K562 (cell line): ENCODE measurements at regions not wholly inside any gene's neighbourhood (a gene's known extent, or its start where the extent isn't known, plus 50 kb on each side); places are given as distances from the start of the nearest gene placed in this dataset.

Experiments used
- ATAC-seq: fragments of 200-7000 bp; cut with Tn5 transposase; 3 replicates; pipeline ENCODE4 v1.9.1; 2020; ENCODE audit warnings: moderate library complexity
- BruUV-seq: library from RNA; stranded (reverse); fragments of 400-500 nt; replicated peaks from 2 replicates; lab custom pipeline; 2021; lab: Mats Ljungman, UMichigan
- CTCF ChIA-PET: fragments of 300-600 bp; formaldehyde crosslinking; extraction: SDS; loops from one replicate; lab custom pipeline; 2021; ENCODE audit warnings: low intra/inter-chr PET ratio; lab: Yijun Ruan, JAX
- POLR2A ChIA-PET: fragments of 300-600, 350-650 bp; sonication (Branson Sonifier 250); formaldehyde crosslinking; extraction: SDS; loops from one replicate; lab custom pipeline; 2021; ENCODE audit warnings: antibody characterized with exemption, inconsistent platforms; lab: Yijun Ruan, JAX
- DNase-seq, 4 experiments: peaks; one replicate each; pipeline versions ENCODE4 v3.0.0 to v3.0.0-alpha.2; 2011 to 2018; ENCODE audit warnings: low spot score in 3 of 4, mixed read lengths in 3 of 4; ENCODE audit errors: extremely low read depth in 1 of 4
- FAIRE-seq: peaks from 2 replicates; lab custom pipeline; 2011; peaks lifted over from hg19 to GRCh38; lab: Jason Lieb, UNC
- H2AFZ ChIP-seq: 2 replicates; pipeline ENCODE4 v1.6.0; 2011; ENCODE audit warnings: low read depth, low read length, control low read depth, inconsistent platforms
- H3K27ac ChIP-seq: fragments of 200-600 bp; 3 replicates; pipeline ENCODE4 v1.8.0; 2011; ENCODE audit warnings: low read depth, mild to moderate bottlenecking, control low read depth, inconsistent platforms, low read length, moderate library complexity, mixed read lengths; ENCODE audit errors: extremely low read depth
- H3K27me3 ChIP-seq, 2 experiments: fragments of 300-600 bp in 1 of 2; 2 replicates in 1 of 2; 3 replicates in 1 of 2; pipeline versions ENCODE4 v1.6.0 to v1.8.0; 2011; ENCODE audit warnings: inconsistent platforms in 2 of 2, low read length in 2 of 2, mild to moderate bottlenecking in 1 of 2, mixed read lengths in 1 of 2, moderate library complexity in 1 of 2; ENCODE audit not compliant: control insufficient read depth in 2 of 2, insufficient read depth in 2 of 2
- H3K36me3 ChIP-seq: fragments of 300-600 bp; 3 replicates; pipeline ENCODE4 v1.8.0; 2011; ENCODE audit warnings: mild to moderate bottlenecking, low read length, inconsistent platforms; ENCODE audit not compliant: control insufficient read depth, insufficient read depth
- H3K4me1 ChIP-seq, 2 experiments: fragments of 200-600 bp in 1 of 2; replicated peaks in 1 of 2; 2 replicates in 1 of 2; 3 replicates in 1 of 2; pipeline versions ENCODE4 v1.5.1 to v1.8.0; 2011; ENCODE audit warnings: inconsistent platforms in 2 of 2, low read length in 2 of 2, mild to moderate bottlenecking in 1 of 2, mixed read lengths in 1 of 2, moderate library complexity in 1 of 2; ENCODE audit not compliant: control insufficient read depth in 2 of 2, insufficient read depth in 2 of 2
- H3K4me2 ChIP-seq: 2 replicates; pipeline ENCODE4 v1.6.1; 2011; ENCODE audit warnings: low read length, control low read depth, inconsistent platforms, mixed read lengths; ENCODE audit not compliant: insufficient read depth
- H3K4me3 ChIP-seq: fragments of 200-600 bp; sonication (generic), shearing (Covaris generic); 2 replicates; pipeline ENCODE4 v1.5.1; 2016; ENCODE audit warnings: control low read depth, inconsistent platforms
- H3K79me2 ChIP-seq: fragments of 200-600 bp; 3 replicates; pipeline ENCODE4 v1.8.0; 2011; ENCODE audit warnings: low read length, inconsistent platforms; ENCODE audit not compliant: control insufficient read depth, insufficient read depth
- H3K9ac ChIP-seq, 2 experiments: 2 replicates each; pipeline versions ENCODE4 v1.6.0 to v1.6.1; 2011; ENCODE audit warnings: low read depth in 2 of 2, low read length in 2 of 2, control low read depth in 1 of 2, inconsistent platforms in 1 of 2, mild to moderate bottlenecking in 1 of 2, mixed read lengths in 1 of 2; ENCODE audit not compliant: insufficient read depth in 1 of 2
- H3K9me1 ChIP-seq: one replicate; pipeline ENCODE4 v1.6.0; 2011; ENCODE audit warnings: inconsistent platforms, mild to moderate bottlenecking, low read length, moderate library complexity; ENCODE audit not compliant: control insufficient read depth, insufficient read depth
- H3K9me3 ChIP-seq: replicated peaks from 2 replicates; pipeline ENCODE4 v1.5.1; 2011; ENCODE audit warnings: low read depth, low read length, inconsistent platforms; ENCODE audit not compliant: control insufficient read depth, insufficient read depth
- H4K20me1 ChIP-seq: replicated peaks from 2 replicates; pipeline ENCODE4 v1.6.1; 2011; ENCODE audit warnings: low read length, inconsistent platforms, mixed read lengths; ENCODE audit not compliant: control insufficient read depth, insufficient read depth
- ADNP ChIP-seq: fragments of 200-800 bp; sonication (Bioruptor generic); IDR thresholded peaks from 2 replicates; pipeline ENCODE4 v1.6.1; 2016; ENCODE audit warnings: missing genetic modification characterization, missing compliant biosample characterization
- CTCFL ChIP-seq: IDR thresholded peaks from 2 replicates; pipeline ENCODE4 v1.6.1; 2011; ENCODE audit warnings: borderline replicate concordance, low read depth, mild to moderate bottlenecking, moderate library complexity, low read length; ENCODE audit not compliant: insufficient read depth, poor library complexity, severe bottlenecking
- MCM5 ChIP-seq: fragments of 450-650 bp; IDR thresholded peaks from 2 replicates; pipeline ENCODE4 v1.6.1; 2016; ENCODE audit warnings: low read depth
- SMAD3 ChIP-seq: fragments of 450-650 bp; formaldehyde crosslinking; conservative IDR thresholded peaks from 2 replicates; pipeline ENCODE4 v1.4.0; 2020; ENCODE audit warnings: mild to moderate bottlenecking
- TSC22D4 ChIP-seq: fragments of 450-650 bp; IDR thresholded peaks from 2 replicates; pipeline ENCODE4 v1.6.1; 2016; ENCODE audit warnings: missing genetic modification characterization, missing biosample characterization, control low read depth
- ZNF318 ChIP-seq, 2 experiments: fragments of 450-650 bp; IDR thresholded peaks; 2 replicates each; pipeline ENCODE4 v1.6.1; 2016; ENCODE audit warnings: mild to moderate bottlenecking in 2 of 2, borderline replicate concordance in 1 of 2, low read depth in 1 of 2, moderate library complexity in 1 of 2
- WGBS: fragments of 100-300 bp; shearing (Covaris generic); methylation state at CpG from one replicate; pipeline ENCODE4 v1.1.6; 2016; ENCODE audit warnings: low coverage, mixed read lengths; ENCODE audit not compliant: insufficient coverage; ENCODE audit errors: missing lambda C conversion rate; 5-methylcytosine and 5-hydroxymethylcytosine counted together
- in situ Hi-C: fragments of 300-500 bp; cut with MboI; formaldehyde crosslinking; loops from 4 replicates; pipeline ENCODE4 v1.15.0; 2018; ENCODE audit warnings: inconsistent platforms, mixed read lengths
- intact Hi-C: fragments of 100-400 bp; cut with micrococcal nuclease; formaldehyde crosslinking; loops from 2 replicates; pipeline ENCODE4 v1.14.2; 2022

- intact Hi-C loops = no loop called here
- H2AFZ ChIP-seq = no peak overlapping the region
- no peaks in the 10 kb centered on the region for H3K4me1 ChIP-seq
- in situ Hi-C loops = no loop called here
- WGBS = 36% methylated on average over 4 of the region's 4 CpGs
- H3K36me3 ChIP-seq = no peaks in the 10 kb centered on the region
- ChIA-PET POLR2A (no interaction called here), CTCF (no interaction called here)
- no peak overlapping the region for H3K27ac ChIP-seq
- no peak for TF ChIP-seq ADNP (tag)
- TF ChIP-seq ZNF318 (IDR thresholded peaks at IDR 0.05; ENCODE audit: borderline replicate concordance in 1 of 2, low read depth in 1 of 2) = no peak
- no peak for TF ChIP-seq SMAD3 (CRISPR knock-in tag)
- TF ChIP-seq TSC22D4 (tag) = no peak
- TF ChIP-seq MCM5 = no peak
- no peak for TF ChIP-seq CTCFL
- no peaks in the 10 kb centered on the region for H4K20me1 ChIP-seq
- H3K9ac ChIP-seq = no peak overlapping the region
- FAIRE-seq = no peak
- ATAC-seq = no peak
- DNase-seq = no peak
- no peaks in the 10 kb centered on the region for H3K79me2 ChIP-seq
- H3K9me1 ChIP-seq = no peaks in the 10 kb centered on the region
- no peaks in the 10 kb centered on the region for H3K9me3 ChIP-seq
- no peaks in the 10 kb centered on the region for H3K27me3 ChIP-seq
- no peak overlapping the region for H3K4me2 ChIP-seq
- BruUV-seq = no TSS peak
- no peak overlapping the region for H3K4me3 ChIP-seq
Measured at GRCh38 chr3:106035619-106036018, 166.8 kb upstream of the CBLB start.
